Loucy (cell line): ENCODE measurements at regions not wholly inside any gene's neighbourhood (a gene's known extent, or its start where the extent isn't known, plus 50 kb on each side); places are given as distances from the start of the nearest gene placed in this dataset.

Experiments used
- EZH2phosphoT487 ChIP-seq: fragments of 200-600 bp; IDR thresholded peaks from 2 replicates; pipeline ENCODE4 v1.6.1; 2018; ENCODE audit warnings: antibody characterized with exemption, mild to moderate bottlenecking, moderate library complexity, borderline replicate concordance
- TF ChIP-seq, protein P1 (sequence below): fragments of 200-600 bp; sonication (generic); conservative IDR thresholded peaks from 2 replicates; pipeline ENCODE4 v1.5.1; 2014; ENCODE audit warnings: mild to moderate bottlenecking, antibody characterized with exemption, low read length

- TF ChIP-seq, protein P1, sequence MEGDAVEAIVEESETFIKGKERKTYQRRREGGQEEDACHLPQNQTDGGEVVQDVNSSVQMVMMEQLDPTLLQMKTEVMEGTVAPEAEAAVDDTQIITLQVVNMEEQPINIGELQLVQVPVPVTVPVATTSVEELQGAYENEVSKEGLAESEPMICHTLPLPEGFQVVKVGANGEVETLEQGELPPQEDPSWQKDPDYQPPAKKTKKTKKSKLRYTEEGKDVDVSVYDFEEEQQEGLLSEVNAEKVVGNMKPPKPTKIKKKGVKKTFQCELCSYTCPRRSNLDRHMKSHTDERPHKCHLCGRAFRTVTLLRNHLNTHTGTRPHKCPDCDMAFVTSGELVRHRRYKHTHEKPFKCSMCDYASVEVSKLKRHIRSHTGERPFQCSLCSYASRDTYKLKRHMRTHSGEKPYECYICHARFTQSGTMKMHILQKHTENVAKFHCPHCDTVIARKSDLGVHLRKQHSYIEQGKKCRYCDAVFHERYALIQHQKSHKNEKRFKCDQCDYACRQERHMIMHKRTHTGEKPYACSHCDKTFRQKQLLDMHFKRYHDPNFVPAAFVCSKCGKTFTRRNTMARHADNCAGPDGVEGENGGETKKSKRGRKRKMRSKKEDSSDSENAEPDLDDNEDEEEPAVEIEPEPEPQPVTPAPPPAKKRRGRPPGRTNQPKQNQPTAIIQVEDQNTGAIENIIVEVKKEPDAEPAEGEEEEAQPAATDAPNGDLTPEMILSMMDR: no peak
- TF ChIP-seq EZH2phosphoT487: no peak
Measured at GRCh38 chr6:95186710-95187109, 390.6 kb upstream of the MANEA start.
